GM19468 (cell line): ENCODE measurements at regions not wholly inside any gene's neighbourhood (a gene's known extent, or its start where the extent isn't known, plus 50 kb on each side); places are given as distances from the start of the nearest gene placed in this dataset.
"Not testable (repeated sequence)": the region's sequence is repeated elsewhere in the genome, so short reads cannot be mapped to it uniquely, and the experiment has no call there.

Experiments
- ATAC-seq: cut with Tn5 transposase; IDR thresholded peaks from one replicate; pipeline ENCODE4 v1.9.1; 2021; ENCODE audit warnings: mild to moderate bottlenecking, moderate library complexity, moderate number of reproducible peaks; ENCODE audit not compliant: unreplicated experiment; ENCODE audit errors: extremely low read depth

DNA sequence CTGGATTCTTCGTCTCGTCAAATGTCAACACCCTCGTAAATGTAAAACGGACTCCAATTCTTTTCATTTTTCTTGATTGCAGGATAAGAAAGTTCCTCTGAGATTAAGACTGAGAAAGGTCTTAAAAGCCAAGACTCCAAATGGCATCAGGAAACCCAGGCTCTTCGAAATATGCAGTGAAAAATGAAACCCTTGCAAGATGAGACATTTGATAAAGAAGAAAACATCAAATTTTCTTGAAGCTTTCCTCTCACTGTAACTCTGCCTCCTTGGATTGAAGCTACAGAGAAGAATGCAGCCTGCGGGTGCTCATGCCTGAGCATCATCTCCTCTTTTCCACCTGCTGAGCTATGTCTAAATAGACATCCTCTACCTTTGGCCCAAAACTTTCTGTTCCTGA is 342.4 kb upstream of the THBS1 start:
- no peak for ATAC-seq

DNA sequence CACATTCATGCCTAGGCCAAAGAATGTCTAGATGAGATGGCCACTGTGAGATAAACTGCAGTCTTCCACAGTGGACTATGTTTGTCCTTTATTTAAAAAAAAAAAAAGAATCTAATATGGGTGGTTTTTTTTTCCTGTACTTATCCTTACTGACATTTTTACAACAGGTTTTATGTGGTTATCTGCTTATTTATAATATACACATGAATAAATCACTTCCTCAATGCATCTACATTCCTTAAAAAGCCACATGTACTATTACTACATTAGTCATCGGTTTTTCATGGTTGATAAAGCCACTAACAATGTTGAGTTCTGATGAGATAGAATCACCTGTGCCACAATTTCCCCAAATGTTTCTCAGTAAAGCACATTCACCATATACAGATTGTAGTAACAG is 341.3 kb upstream of the THBS1 start:
- ATAC-seq: no peak

DNA sequence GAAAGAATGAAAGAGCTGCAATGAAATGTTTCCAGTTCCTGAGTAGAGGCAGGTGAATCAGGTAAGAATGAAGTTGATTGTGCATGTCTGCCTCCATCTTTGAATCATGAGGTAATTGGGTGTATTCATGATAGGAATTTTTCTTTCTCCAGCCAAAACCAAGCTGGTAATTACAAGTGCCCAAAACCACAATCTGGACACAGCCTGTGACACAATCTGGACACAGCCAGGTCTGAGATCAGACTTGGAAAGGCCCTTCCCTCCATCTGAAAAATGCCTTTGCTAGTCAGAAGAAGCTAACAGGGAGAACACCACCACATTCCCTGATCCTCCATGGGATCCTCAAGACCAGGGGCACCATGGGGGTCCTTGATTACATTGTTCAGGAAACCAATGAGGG is 338.5 kb upstream of the THBS1 start:
- no peak for ATAC-seq

DNA sequence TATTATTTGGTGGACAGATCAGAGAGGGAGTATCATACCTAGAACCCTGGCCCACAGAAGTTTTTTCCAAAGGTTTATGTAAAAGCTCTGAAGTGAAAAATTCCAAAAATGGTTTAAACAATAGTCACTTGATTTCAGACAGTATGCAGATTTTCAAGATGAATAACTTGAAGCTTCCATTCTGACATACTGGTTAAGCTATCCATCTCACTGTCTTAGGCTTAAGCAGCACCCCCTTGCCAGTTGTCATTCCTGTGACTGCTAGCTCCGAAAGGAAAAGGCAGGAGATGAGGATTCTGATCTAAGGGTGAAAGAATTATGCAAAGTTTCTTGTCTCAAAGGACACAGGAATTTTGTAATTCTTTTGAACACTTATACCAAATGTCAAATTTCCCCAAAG is 337.5 kb upstream of the THBS1 start:
- ATAC-seq: no peak

DNA sequence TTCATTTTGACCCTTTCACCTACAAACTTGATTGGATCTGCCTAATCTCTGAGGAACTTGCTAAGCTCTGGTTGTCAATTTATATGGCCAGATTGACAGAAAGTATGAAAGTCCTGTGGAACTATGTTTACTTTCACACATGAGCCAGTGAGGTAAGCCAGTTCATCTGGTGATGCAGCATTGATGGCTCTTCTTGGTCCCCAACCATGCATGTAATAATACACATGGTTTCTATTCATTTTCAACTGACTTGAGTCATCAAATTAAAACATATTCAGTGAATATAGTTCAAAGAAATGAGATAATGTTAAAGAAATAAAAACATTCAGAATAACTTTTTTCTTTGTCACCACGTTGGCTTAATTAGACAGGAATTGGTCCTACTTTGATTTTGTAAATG is 336.1 kb upstream of the THBS1 start:
- ATAC-seq: no peak

DNA sequence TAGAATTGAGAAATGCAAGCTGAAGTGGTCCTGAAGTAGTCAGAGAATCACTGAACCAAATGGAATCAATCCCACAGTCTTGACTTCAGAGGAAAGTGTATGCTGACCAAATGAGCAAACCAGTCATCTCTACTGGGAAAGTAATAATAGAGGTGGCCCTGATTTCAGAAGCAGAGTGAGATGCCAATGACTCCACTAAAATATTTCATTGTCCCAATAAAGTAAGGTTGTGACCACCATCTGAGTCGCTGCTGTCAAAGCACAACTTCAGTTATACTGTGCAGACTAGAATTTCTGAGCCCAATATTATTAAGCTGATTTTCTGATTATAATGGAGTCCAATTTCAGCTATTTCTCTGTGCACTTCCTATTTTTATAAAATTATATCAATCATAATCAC is 334.4 kb upstream of the THBS1 start:
- no peak for ATAC-seq

DNA sequence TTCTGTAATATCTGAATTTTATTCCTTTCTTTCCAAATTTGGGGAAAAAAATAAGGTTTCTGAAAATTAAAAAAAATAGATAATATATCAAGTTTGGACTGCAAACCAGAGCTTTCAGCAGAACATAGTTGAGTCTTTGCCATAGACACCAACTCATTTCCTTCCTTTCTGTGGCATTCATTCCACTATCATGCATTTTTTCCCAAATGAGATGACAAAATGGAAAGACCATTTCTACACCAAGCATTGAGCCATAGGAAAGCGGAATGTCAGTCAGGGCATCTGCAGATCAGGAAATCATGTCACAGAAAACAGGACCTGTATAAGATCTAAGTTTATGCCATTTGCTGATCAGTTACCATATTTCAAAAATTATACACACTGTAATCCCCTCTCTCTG is 333.3 kb upstream of the THBS1 start:
- ATAC-seq: no peak

DNA sequence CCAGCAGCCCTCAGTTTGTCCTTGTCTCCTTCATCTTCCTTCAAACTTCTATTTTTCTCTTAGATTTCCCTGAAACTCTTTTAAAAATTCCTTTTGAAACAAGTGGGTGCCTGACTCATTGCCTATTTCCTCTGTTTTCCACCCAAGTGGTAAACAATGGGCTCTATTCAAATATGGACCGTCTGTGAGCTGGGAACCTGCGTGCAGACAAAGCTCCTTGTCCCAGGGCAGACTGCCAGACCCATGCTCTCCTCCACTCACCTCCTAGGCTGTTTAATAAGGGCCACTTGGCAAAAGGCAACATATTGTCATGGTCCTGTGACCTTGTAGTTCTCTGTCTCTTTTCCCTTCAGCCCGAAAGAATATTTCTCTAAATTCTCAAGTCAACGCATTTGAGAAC is 332.7 kb upstream of the THBS1 start:
- no peak for ATAC-seq

DNA sequence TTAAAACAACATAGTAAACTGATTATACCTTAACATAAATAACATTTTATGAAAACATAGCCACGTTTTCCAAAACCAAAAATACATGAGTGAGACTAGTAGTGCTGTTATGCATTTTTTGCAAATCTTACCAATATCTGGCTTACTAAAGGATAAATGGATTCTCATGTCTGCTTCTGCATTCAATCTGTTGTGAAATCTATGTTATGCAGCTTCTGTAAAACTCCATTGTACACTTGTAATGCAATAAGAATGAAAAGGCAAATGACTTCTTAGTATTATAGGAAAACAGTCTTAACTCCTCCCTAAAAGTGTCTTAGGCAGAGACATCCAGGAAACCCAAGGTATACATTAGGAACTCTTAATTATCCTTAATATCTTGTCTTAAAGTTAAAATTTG is 330.9 kb upstream of the THBS1 start:
- no peak for ATAC-seq

DNA sequence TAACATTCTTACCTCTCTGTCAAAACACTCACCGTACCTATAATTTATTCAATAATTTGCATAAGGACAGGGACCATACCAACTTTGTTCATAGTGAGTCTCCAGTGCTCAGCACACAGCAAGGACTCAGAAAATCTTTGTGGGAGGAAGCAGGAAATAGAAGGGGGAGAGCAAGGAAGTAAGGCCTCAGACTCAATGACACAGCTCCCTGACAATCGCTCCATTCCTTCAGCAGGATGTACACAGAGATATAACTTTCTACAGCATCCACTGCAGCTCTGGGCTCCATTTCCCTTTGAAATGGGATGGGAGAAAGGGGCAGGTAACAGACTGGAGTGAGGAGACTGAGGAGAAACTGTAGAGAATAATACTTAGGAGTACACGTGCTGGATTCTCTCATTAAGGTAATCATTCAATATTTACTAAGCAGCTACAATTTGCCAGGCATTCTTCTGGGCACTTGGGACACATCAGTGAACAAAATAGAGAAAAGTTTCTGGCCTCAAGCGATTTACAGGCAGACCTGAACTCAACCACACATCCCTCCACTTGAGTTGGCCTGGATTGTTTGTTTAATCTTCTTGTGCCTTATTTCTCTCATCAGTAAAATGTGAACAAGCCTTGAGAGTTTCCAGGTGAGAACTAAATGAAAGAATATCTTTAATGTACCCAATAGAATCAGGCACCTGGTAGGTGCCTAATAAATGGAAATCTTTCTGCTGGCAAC is 330.3 kb upstream of the THBS1 start:
- no peak for ATAC-seq

DNA sequence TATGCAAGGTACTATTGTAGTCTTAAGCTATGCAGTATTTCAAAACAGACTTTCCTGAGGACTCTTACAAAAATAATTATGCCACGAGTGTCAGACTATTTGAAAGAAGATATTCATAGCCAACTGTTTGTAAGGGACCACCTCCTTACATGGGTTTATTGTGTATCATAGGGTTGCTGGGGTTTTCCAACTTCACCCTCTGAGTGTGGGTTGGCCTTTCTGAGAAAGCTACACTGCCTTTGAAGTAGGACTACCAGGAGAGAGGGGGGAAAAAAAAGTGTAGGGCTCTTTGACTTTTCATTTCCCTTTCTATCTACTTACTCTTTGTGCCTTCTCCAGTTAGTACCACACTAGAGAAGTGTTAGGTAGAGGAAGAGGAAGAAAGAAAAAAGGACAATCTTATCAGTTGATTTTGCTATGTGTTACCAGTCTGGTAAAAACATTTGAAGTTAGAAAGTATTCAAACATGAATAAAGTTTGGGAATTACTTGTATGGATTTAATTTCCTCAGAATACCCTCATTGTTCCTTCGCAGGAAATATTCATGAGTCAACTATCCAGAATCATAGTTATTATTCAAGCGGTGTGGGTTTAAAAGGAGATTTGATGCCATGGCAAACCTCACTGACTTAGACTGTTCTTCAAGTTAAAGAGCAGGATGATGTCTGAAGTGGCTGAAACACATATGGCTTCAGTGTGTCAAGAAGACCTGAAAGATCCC is 329.3 kb upstream of the THBS1 start:
- ATAC-seq: no peak

DNA sequence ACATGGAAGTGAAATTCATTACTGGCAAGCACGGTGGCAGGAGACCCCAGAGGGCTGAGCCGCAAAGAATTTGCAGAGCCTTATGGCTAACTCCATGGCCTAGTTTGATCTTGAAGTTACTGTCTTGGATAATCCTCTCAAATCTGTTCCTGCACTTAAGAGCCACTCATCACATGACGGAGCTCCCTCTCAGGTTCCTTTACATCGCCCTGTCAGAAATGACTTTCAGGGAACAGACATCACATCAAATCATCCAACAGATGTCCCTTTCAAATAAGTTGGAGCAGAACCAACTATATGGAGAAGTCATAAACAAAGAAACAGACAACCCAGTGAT is 328.8 kb upstream of the THBS1 start:
- ATAC-seq: no peak

DNA sequence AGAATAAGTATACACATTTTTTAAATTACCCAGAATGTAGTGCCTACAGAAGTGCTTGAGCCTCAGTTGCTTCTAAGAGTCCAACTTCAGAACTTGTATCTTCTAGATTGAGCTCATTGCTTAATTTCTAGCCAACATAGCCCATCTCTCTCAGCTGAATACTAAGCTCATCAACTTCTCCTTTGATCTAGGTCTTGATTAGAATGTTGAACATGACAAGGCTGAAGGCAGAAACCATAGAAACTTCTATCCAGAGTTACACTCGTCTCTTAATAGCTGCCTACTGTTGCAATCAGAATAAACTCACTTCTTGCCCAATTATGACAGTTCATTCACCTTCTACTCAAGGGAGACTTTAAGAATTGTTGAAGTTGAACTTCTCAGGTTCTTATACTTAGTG is 327.3 kb upstream of the THBS1 start:
- no peak for ATAC-seq

DNA sequence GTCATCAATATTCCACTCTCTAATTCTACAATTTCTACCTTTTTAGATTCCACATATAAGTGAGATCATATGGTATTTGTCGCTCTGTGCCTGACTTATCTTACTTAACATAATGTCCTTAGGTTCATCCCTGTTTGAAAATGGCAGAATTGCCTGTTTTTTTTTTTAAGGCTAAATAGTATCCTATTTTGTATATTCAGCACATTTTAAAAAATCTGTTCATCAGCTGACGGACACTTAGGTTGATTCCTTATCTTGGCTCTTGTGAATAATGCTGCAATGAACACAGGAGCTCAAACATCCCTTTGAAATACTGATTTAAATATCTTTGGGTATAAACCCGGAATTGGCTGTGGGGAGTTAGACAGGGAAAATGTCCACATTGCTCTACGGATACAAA is 326.7 kb upstream of the THBS1 start:
- ATAC-seq: no peak

DNA sequence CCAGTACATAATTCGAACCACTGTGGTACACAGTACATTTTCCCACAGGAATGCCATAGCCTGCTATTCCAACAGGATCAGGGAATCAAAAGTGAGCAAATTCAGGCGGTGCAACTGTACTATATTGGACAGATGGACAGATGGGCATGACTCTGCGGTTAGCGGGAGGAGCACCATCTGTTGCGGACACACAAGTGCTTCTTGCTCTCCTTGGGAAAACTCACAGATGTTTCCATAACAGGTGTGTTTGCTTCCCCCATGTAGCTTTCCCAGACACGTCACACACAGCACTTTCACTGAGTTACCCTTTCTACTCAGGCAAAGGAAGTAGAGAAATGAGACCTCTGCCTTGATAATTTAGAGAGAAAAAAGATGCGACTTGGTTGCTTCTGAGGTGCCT is 325.1 kb upstream of the THBS1 start:
- ATAC-seq: no peak

DNA sequence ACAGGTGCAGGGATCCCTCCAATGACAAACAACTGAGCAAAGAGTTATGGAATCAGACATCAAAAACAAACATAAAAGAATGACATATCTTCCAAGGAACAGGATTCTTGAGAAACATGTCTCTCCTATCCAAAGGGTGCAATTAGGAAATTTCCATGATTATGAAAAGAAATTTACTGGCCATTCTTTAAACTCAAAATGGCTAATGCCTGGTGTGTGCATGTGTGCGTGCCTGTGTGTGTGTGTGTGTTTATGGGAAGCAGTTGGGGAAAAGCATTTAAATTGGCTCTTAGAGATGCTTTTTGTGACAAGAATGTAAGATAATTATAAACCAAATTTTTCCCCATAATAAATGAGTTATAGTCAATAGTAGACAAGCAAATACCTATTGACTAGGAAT is 320.5 kb upstream of the THBS1 start:
- no peak for ATAC-seq

DNA sequence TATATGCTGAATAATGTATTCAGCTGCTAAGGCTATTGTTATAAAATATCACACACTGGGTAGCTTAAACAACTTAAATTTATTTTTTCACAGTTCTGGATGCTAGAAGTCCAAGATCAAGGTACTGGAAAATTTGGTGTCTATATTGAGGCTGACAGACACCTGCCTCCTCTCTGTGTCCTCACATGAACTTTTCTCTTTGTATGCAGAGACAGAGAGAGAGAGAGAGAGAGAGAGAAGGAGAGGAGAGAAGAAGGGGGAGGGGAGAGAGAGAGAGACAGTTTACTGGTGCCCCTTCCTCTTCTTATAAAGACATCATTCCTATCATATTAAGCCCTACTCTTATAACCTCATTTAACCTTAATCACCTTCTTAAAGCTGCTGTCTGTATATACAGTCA is 320.1 kb upstream of the THBS1 start:
- no peak for ATAC-seq

DNA sequence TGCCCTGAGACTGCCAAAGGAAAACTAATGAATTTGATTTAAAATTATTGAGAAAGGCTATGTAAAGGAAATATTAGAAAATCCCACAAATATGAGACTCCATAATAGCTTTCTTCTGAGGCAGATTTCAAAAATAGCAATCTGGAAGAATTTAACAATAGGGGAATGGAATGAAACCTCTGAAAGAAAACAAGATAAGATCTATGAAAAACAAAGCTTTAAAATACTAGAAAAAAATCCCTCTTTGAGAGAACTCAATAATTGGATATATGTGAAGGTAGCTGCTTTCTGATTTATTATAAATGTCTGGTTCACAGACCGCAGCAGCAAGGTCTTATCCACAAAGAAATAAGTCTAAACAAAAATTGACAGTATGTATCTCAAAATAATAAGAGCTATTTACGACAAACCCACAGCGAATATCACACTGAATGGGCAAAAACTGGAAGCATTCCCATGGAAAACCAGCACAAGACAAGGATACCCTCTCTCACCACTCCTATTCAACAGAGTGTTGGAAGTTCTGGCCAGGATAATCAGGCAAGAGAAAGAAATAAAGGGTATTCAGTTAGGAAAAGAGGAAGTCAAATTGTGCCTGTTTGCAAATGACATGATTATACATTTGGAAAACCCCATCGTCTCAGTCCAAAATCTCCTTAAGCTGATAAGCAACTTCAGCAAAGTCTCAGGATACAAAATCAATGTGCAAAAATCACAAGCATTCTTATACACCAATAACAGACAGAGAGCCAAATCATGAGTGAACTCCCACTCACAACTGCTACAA is 319.3 kb upstream of the THBS1 start:
- ATAC-seq: not testable (repeated sequence)

DNA sequence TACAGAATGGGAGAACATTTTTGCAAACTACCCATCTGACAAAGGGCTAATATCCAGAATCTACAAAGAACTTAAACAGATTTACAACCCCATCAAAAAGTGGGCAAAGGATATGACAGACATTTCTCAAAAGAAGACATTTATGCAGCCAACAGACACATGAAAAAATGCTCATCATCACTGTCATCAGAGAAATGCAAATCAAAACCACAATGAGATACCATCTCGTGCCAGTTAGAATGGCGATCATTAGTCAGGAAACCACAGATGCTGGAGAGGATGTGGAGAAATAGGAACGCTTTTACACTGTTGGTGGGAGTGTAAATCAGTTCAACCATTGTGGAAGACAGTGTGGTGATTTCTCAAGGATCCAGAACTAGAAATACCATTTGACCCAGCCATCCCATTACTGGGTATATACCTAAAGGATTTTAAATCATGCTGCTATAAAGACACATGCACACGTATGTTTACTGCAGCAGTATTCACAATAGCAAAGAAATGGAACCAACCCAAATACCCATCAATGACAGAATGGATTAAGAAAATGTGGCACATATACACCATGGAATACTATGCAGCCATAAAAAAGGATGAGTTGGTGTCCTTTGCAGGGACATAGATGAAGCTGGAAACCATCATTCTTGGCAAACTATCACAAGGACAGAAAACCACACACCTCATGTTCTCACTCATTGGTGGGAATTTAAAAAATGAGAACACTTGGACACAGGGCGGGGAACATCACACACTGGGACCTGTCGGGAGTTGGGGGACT is 317.7 kb upstream of the THBS1 start:
- ATAC-seq: not testable (repeated sequence)

DNA sequence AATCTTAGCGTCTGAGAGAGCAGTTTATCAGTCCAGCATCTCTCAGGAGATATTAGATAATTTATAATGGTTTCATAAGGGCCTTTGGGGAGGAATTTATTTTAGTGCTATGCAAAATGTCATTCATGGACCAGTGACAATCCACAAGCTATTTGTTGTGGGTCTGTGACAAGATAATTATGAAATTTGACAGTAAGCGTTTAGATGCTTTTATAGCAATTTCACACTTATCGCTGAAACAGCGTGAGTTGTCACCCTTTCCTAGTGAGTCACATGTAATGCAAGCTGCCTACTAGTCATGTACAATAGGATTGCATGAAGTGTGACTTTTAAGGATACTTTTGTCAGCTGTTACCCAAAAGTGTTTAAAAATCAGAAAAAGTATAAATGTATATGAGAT is 315.6 kb upstream of the THBS1 start:
- no peak for ATAC-seq

DNA sequence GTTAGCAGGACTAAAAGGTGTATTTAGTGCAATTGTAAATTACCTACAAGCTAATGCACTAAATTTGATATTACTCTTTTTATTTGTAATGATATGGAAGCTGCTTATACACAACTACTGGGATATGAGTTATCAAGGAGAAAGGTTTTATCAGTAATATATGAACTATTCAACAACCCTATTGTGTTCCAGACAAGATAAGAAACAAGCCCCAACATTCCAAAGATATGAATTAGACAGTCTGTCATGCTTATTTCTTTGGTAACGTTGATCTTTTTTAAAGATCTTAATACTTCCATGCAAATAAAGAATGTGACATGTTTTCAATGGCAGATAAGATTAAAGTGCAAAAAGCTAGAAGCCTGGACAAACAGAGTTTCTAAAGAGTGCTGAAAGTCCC is 314.0 kb upstream of the THBS1 start:
- no peak for ATAC-seq
